Lower lobe of right lung (tissue), 2 donors: ENCODE measurements at regions not wholly inside any gene's neighbourhood (a gene's known extent, or its start where the extent isn't known, plus 50 kb on each side); places are given as distances from the start of the nearest gene placed in this dataset.

ENCODE experiments used
- ATAC-seq, 2 donors: fragments of 200-7000 bp; cut with Tn5 transposase; one replicate each; pipeline ENCODE4 v1.9.1; 2020 to 2022; ENCODE audit warnings: mild to moderate bottlenecking in 2 of 2, moderate library complexity in 2 of 2
- DNase-seq: peaks from one replicate; pipeline ENCODE4 v3.0.0-alpha.2; 2020
- H3K27ac ChIP-seq: fragments of 200-600 bp; one replicate; pipeline ENCODE4 v1.8.0; 2022
- H3K27me3 ChIP-seq: fragments of 200-600 bp; one replicate; pipeline ENCODE4 v1.8.0; 2022; ENCODE audit warnings: low read depth
- H3K36me3 ChIP-seq: fragments of 200-600 bp; one replicate; pipeline ENCODE4 v1.8.0; 2022; ENCODE audit warnings: mild to moderate bottlenecking
- H3K4me1 ChIP-seq: fragments of 200-600 bp; one replicate; pipeline ENCODE4 v1.8.0; 2022
- H3K4me3 ChIP-seq: fragments of 200-600 bp; one replicate; pipeline ENCODE4 v1.8.0; 2022; ENCODE audit warnings: mild to moderate bottlenecking
- H3K9me3 ChIP-seq: fragments of 200-600 bp; one replicate; pipeline ENCODE4 v1.8.0; 2022
- CTCF ChIP-seq: fragments of 200-600 bp; IDR thresholded peaks from one replicate; pipeline ENCODE4 v1.8.0; 2022; ENCODE audit warnings: antibody characterized with exemption, mild to moderate bottlenecking
- intact Hi-C: fragments of 100-400 bp; cut with DNase I; formaldehyde crosslinking; loops from one replicate; pipeline ENCODE4 v1.11.0; 2022
- donor health status: DM: no; HTN: yes; CAD: no; lungs with severe emphysema.

GRCh38 chr4:111650146-111650545, 495.1 kb upstream of the FAM241A start:
- no peak overlapping the region for H3K27ac ChIP-seq
- no peaks in the 10 kb centered on the region for H3K36me3 ChIP-seq
- no peaks in the 10 kb centered on the region for H3K27me3 ChIP-seq
- no peak overlapping the region for H3K4me3 ChIP-seq
- no peak for TF ChIP-seq CTCF
- H3K4me1 ChIP-seq = no peaks in the 10 kb centered on the region
- DNase-seq (no peak), ATAC-seq (no peak)
- intact Hi-C loops = no loop called here
- H3K9me3 ChIP-seq = no peaks in the 10 kb centered on the region

- Histone ChIP-seq H3K4me1 (no peaks in the 10 kb centered on the region), H3K27me3 (no peaks in the 10 kb centered on the region), H3K4me3 (no peak overlapping the region), H3K27ac (no peak overlapping the region), H3K36me3 (no peaks in the 10 kb centered on the region), H3K9me3 (no peaks in the 10 kb centered on the region)
- ATAC-seq (no peak), DNase-seq (no peak)
- no peak for TF ChIP-seq CTCF
- intact Hi-C loops = no loop called here
Observed at GRCh38 chr4:111650674-111651086, 494.6 kb upstream of the FAM241A start.

DNA sequence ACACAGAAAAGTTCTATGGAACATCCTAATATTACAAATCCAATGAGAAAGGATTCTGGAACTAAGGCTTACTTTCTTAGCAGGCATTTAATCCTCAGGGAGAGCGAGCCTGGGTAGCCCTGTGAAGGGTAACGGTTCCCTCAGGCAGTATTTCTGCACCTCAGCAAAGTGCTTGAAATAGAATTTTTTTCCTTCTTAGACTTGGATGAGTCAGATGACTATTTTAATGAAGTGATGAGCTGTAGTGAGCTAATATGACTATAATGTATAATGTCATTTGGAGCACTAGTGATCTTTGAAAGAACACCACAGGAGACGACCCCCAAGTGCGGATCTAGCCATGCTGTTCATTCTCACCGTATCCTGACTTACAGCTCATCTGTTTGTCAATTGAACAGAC, 493.0 kb upstream of the FAM241A start:
- intact Hi-C loops = no loop called here
- Histone ChIP-seq H3K36me3 (no peaks in the 10 kb centered on the region), H3K4me3 (no peak overlapping the region), H3K9me3 (no peaks in the 10 kb centered on the region), H3K27ac (no peak overlapping the region), H3K4me1 (no peaks in the 10 kb centered on the region), H3K27me3 (no peaks in the 10 kb centered on the region)
- no peak for ATAC-seq
- no peak for TF ChIP-seq CTCF
- DNase-seq = no peak

DNA sequence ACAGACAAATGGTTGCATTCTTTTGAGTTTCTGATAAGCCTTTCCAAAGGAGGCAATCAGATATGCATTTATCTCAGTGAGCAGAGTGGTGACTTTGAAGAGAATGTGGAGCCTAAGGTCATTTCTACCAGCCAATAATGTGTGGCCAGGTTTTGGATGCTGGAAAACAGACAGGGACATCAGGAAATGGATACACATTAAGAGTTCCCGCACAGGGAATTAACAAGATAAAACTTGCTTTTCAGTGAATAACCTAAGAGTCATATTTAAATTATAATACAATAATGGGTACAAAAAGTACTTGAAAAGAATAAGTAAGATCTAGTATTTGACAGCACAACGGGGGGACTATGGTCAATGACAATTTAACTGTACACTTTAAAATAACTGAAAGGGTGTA, 492.3 kb upstream of the FAM241A start:
- ATAC-seq (no peak), DNase-seq (no peak)
- Histone ChIP-seq H3K4me3 (no peak overlapping the region), H3K27me3 (no peaks in the 10 kb centered on the region), H3K36me3 (no peaks in the 10 kb centered on the region), H3K9me3 (no peaks in the 10 kb centered on the region), H3K27ac (no peak overlapping the region), H3K4me1 (no peaks in the 10 kb centered on the region)
- intact Hi-C loops = no loop called here
- TF ChIP-seq CTCF = no peak

GRCh38 chr4:111662496-111662895, 482.8 kb upstream of the FAM241A start:
- H3K27ac ChIP-seq = no peak overlapping the region
- DNase-seq (no peak), ATAC-seq (no peak)
- TF ChIP-seq CTCF = no peak
- H3K4me1 ChIP-seq = no peaks in the 10 kb centered on the region
- H3K36me3 ChIP-seq = no peaks in the 10 kb centered on the region
- intact Hi-C loops = no loop called here
- H3K9me3 ChIP-seq = no peaks in the 10 kb centered on the region
- H3K4me3 ChIP-seq = no peak overlapping the region
- no peaks in the 10 kb centered on the region for H3K27me3 ChIP-seq

- intact Hi-C loops = no loop called here
Observed at GRCh38 chr4:111664308-111664945, 480.8 kb upstream of the FAM241A start.

More at GRCh38 chr4:111664308-111664945, 480.8 kb upstream of the FAM241A start:
- ATAC-seq (no peak), DNase-seq (no peak)
- Histone ChIP-seq H3K27ac (no peak overlapping the region), H3K36me3 (no peaks in the 10 kb centered on the region), H3K27me3 (no peaks in the 10 kb centered on the region), H3K9me3 (no peaks in the 10 kb centered on the region), H3K4me3 (no peak overlapping the region), H3K4me1 (no peaks in the 10 kb centered on the region)
- TF ChIP-seq CTCF = no peak
